ENCODE measurements at regions not wholly inside any gene's neighbourhood (a gene's known extent, or its start where the extent isn't known, plus 50 kb on each side); places are given as distances from the start of the nearest gene placed in this dataset.

DNA sequence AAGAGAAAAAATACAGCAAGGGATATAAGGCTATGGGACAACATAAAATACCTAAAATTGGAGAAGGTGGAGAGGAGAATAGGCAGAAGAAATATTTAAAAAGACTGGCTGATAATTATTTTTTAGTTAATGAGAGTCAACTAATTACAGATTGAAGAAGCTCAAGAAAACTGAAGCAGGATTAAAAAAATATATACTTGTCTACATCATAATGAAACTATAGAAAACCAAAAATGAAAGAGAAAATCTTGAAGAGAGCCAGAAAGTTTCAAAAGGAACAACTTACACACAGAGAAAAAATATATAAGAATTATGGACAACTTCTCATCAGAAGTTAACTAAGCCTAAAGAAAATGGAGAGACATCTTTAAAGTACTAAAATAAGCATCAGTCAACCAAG lies 62.9 kb upstream of the APCDD1 start:
- TF ChIP-seq POLR2A (IDR thresholded peaks at IDR 0.05) = no peak
- TF ChIP-seq, protein P1, sequence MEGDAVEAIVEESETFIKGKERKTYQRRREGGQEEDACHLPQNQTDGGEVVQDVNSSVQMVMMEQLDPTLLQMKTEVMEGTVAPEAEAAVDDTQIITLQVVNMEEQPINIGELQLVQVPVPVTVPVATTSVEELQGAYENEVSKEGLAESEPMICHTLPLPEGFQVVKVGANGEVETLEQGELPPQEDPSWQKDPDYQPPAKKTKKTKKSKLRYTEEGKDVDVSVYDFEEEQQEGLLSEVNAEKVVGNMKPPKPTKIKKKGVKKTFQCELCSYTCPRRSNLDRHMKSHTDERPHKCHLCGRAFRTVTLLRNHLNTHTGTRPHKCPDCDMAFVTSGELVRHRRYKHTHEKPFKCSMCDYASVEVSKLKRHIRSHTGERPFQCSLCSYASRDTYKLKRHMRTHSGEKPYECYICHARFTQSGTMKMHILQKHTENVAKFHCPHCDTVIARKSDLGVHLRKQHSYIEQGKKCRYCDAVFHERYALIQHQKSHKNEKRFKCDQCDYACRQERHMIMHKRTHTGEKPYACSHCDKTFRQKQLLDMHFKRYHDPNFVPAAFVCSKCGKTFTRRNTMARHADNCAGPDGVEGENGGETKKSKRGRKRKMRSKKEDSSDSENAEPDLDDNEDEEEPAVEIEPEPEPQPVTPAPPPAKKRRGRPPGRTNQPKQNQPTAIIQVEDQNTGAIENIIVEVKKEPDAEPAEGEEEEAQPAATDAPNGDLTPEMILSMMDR (IDR thresholded peaks at IDR 0.05) = no peak
